Fibroblast of lung (primary cell): ENCODE measurements at regions not wholly inside any gene's neighbourhood (a gene's known extent, or its start where the extent isn't known, plus 50 kb on each side); places are given as distances from the start of the nearest gene placed in this dataset.
A peak's percentile ranks its signal among the peaks of the same experiment; 100 is the strongest.

Experiments used
- DNase-seq, 2 donors: peaks; one replicate each; pipeline versions ENCODE4 v3.0.0 to v3.0.0-alpha.2; 2010; ENCODE audit warnings: low read depth in 2 of 2
- H2AFZ ChIP-seq: 2 replicates; pipeline ENCODE4 v1.5.1; 2012; ENCODE audit warnings: low read length, control low read depth, inconsistent platforms
- H3K27ac ChIP-seq: 2 replicates; pipeline ENCODE4 v1.5.1; 2011; ENCODE audit warnings: low read length, control low read depth; ENCODE audit not compliant: insufficient read depth
- H3K27me3 ChIP-seq: 2 replicates; pipeline ENCODE4 v1.5.1; 2011; ENCODE audit warnings: mild to moderate bottlenecking, low read length; ENCODE audit not compliant: control insufficient read depth, insufficient read depth
- H3K36me3 ChIP-seq: 2 replicates; pipeline ENCODE4 v1.5.1; 2011; ENCODE audit warnings: low read length; ENCODE audit not compliant: control insufficient read depth, insufficient read depth
- H3K4me1 ChIP-seq: 2 replicates; pipeline ENCODE4 v1.5.1; 2011; ENCODE audit warnings: low read length; ENCODE audit not compliant: control insufficient read depth, insufficient read depth; ENCODE audit errors: extremely low read depth
- H3K4me2 ChIP-seq: 2 replicates; pipeline ENCODE4 v1.5.1; 2011; ENCODE audit warnings: low read length, control low read depth; ENCODE audit not compliant: insufficient read depth; ENCODE audit errors: extremely low read depth
- H3K4me3 ChIP-seq, 4 experiments: fragments of 200-600 bp in 1 of 4; sonication (generic) in 1 of 4; replicated peaks in 1 of 4; 2 replicates each; pipeline ENCODE4 v1.5.1; 2011 to 2016; ENCODE audit warnings: low read length in 4 of 4, low read depth in 3 of 4, mild to moderate bottlenecking in 3 of 4, control low read depth in 2 of 4, inconsistent platforms in 1 of 4, mixed read lengths in 1 of 4; ENCODE audit not compliant: insufficient read depth in 1 of 4; ENCODE audit errors: control extremely low read depth in 1 of 4
- H3K79me2 ChIP-seq: 2 replicates; pipeline ENCODE4 v1.5.1; 2012; ENCODE audit warnings: mild to moderate bottlenecking, low read length, inconsistent platforms; ENCODE audit not compliant: control insufficient read depth, insufficient read depth
- H3K9ac ChIP-seq: 2 replicates; pipeline ENCODE4 v1.5.1; 2011; ENCODE audit warnings: mild to moderate bottlenecking, low read length, control low read depth; ENCODE audit not compliant: insufficient read depth
- H3K9me3 ChIP-seq: 2 replicates; pipeline ENCODE4 v1.5.1; 2012; ENCODE audit warnings: low read depth, low read length; ENCODE audit not compliant: control insufficient read depth, insufficient read depth
- H4K20me1 ChIP-seq: 2 replicates; pipeline ENCODE4 v1.5.1; 2011; ENCODE audit warnings: low read length; ENCODE audit not compliant: control insufficient read depth, insufficient read depth; ENCODE audit errors: extremely low read depth
- EZH2 ChIP-seq: IDR thresholded peaks from 2 replicates; pipeline ENCODE4 v1.5.1; 2012; ENCODE audit warnings: low read length, control low read depth, mild to moderate bottlenecking; ENCODE audit errors: missing control alignments
- TF ChIP-seq, protein P1 (sequence below), 2 donors: IDR thresholded peaks in 1 of 2; conservative IDR thresholded peaks in 1 of 2; 1 replicate in 1 of 2; 2 replicates in 1 of 2; pipeline ENCODE4 v1.5.1; 2011 to 2012; ENCODE audit warnings: low read length in 2 of 2, control low read depth in 1 of 2, inconsistent platforms in 1 of 2, low read depth in 1 of 2, mild to moderate bottlenecking in 1 of 2

DNA sequence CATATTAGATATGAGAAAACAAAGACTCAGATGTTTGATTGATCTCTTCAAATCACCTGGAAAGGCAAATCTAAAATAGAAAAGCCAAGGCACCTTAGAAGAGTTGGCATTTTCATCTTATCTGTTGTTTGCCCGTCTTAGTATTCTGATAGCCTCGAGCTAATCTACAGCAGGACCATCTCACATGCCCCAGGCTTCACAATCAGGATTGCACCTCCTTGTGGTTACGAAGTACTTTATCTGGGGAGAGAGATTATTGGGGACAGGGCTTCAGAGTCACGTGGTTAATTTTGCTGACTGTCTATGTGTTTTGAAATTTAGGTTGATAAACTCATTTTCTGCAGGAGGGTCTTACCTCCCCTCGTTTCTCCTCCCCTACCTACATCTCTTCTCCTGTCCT is 313.1 kb upstream of the ANXA10 start:
- Histone ChIP-seq H2AFZ (no peak overlapping the region), H3K27me3 (no peaks in the 10 kb centered on the region), H3K4me1 (no peaks in the 10 kb centered on the region), H3K9me3 (no peaks in the 10 kb centered on the region), H3K4me3 (no peak overlapping the region), H3K4me2 (no peak overlapping the region), H4K20me1 (no peaks in the 10 kb centered on the region), H3K9ac (no peak overlapping the region), H3K79me2 (no peaks in the 10 kb centered on the region), H3K27ac (no peak overlapping the region), H3K36me3 (no peaks in the 10 kb centered on the region)
- DNase-seq, result peak in 1 of 2 donors; percentile 15
- TF ChIP-seq, protein P1, sequence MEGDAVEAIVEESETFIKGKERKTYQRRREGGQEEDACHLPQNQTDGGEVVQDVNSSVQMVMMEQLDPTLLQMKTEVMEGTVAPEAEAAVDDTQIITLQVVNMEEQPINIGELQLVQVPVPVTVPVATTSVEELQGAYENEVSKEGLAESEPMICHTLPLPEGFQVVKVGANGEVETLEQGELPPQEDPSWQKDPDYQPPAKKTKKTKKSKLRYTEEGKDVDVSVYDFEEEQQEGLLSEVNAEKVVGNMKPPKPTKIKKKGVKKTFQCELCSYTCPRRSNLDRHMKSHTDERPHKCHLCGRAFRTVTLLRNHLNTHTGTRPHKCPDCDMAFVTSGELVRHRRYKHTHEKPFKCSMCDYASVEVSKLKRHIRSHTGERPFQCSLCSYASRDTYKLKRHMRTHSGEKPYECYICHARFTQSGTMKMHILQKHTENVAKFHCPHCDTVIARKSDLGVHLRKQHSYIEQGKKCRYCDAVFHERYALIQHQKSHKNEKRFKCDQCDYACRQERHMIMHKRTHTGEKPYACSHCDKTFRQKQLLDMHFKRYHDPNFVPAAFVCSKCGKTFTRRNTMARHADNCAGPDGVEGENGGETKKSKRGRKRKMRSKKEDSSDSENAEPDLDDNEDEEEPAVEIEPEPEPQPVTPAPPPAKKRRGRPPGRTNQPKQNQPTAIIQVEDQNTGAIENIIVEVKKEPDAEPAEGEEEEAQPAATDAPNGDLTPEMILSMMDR (conservative IDR thresholded peaks at IDR 0.05 in 1 of 2, IDR thresholded peaks at IDR 0.05 in 1 of 2; ENCODE audit: low read depth in 1 of 2, low read length in 2 of 2), result peak in 1 of 2 donors; percentile 23
- no peak for TF ChIP-seq EZH2

DNA sequence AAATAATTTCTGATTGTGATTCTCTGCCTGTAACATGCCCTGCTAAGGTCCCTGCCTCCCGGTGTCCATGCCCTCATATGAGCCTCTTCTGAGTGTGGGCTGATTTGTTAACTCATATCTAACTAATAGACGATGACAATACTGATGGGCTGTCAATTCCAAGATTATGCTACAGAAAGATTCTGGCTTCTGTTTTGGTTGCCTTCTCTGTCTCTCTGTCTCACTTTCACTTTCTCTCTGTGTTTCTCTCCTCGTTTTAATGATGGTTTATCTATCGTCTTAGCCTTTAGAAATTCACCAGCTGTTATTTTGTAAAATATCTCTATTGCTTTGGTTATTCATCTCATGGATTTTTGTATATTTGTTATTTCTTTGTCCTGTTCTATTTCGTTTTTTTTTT is 312.5 kb upstream of the ANXA10 start:
- peak overlapping the region in 2 of 4 experiments; percentile 7 to 66 for H3K4me3 ChIP-seq
- DNase-seq, result peak in 1 of 2 donors; percentile 17
- H3K4me1 ChIP-seq, result no peaks in the 10 kb centered on the region

DNA sequence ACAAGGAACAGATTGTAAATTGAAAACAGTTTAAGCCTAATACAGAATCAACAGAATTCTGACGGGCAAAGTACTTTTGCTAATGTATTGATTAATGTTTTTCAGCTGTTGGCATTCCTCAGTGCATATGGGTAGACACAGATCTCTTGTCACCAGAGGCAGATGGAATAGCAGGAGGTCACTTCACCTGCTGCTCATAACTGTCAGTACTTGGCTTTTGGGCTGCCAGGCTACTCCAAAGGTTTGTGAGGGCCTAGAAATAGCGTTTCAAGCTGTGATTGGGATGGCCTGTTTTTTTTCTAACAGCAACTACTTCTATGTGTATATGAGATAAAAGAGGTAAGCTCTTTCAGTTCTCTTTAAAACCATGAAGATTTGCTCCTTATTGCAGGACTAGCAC is 307.5 kb upstream of the ANXA10 start:
- H3K79me2 ChIP-seq, result no peaks in the 10 kb centered on the region
- TF ChIP-seq EZH2, result no peak
- TF ChIP-seq, protein P1 (conservative IDR thresholded peaks at IDR 0.05 in 1 of 2, IDR thresholded peaks at IDR 0.05 in 1 of 2; ENCODE audit: low read depth in 1 of 2, low read length in 2 of 2), result no peak
- no peak overlapping the region for H3K27ac ChIP-seq
- H3K4me3 ChIP-seq, result no peak overlapping the region
- H3K4me1 ChIP-seq, result no peaks in the 10 kb centered on the region
- no peaks in the 10 kb centered on the region for H3K36me3 ChIP-seq
- H3K27me3 ChIP-seq, result no peaks in the 10 kb centered on the region
- no peaks in the 10 kb centered on the region for H3K9me3 ChIP-seq
- no peak for DNase-seq
- no peak overlapping the region for H3K4me2 ChIP-seq
- no peak overlapping the region for H3K9ac ChIP-seq
- H2AFZ ChIP-seq, result no peak overlapping the region
- H4K20me1 ChIP-seq, result no peaks in the 10 kb centered on the region

More for the DNA sequence above, 312.5 kb upstream of the ANXA10 start:
- Histone ChIP-seq H3K9me3 (no peaks in the 10 kb centered on the region), H2AFZ (no peak overlapping the region), H4K20me1 (no peaks in the 10 kb centered on the region), H3K4me2 (no peak overlapping the region), H3K79me2 (no peaks in the 10 kb centered on the region), H3K27me3 (no peaks in the 10 kb centered on the region), H3K36me3 (no peaks in the 10 kb centered on the region), H3K9ac (no peak overlapping the region), H3K27ac (no peak overlapping the region)
- TF ChIP-seq EZH2, result no peak
- TF ChIP-seq, protein P1 (conservative IDR thresholded peaks at IDR 0.05 in 1 of 2, IDR thresholded peaks at IDR 0.05 in 1 of 2; ENCODE audit: low read depth in 1 of 2, low read length in 2 of 2), result no peak
